Skeletal muscle satellite cell (primary cell): ENCODE measurements at regions not wholly inside any gene's neighbourhood (a gene's known extent, or its start where the extent isn't known, plus 50 kb on each side); places are given as distances from the start of the nearest gene placed in this dataset.

Experiments used
- H3K27me3 ChIP-seq: 2 replicates; pipeline ENCODE4 v1.7.0; 2013; ENCODE audit warnings: low read length; ENCODE audit not compliant: control insufficient read depth, insufficient read depth
- H3K36me3 ChIP-seq: 2 replicates; pipeline ENCODE4 v1.7.0; 2013; ENCODE audit warnings: mild to moderate bottlenecking, control low read depth, low read length; ENCODE audit not compliant: insufficient read depth
- H3K4me1 ChIP-seq: 2 replicates; pipeline ENCODE4 v1.7.0; 2013; ENCODE audit warnings: low read length; ENCODE audit not compliant: control insufficient read depth, insufficient read depth
- H3K4me2 ChIP-seq: 2 replicates; pipeline ENCODE4 v1.7.0; 2013; ENCODE audit warnings: mild to moderate bottlenecking, low read length
- H3K4me3 ChIP-seq: 2 replicates; pipeline ENCODE4 v1.7.0; 2013; ENCODE audit warnings: low read length
- H3K9ac ChIP-seq: 2 replicates; pipeline ENCODE4 v1.7.0; 2013; ENCODE audit warnings: mild to moderate bottlenecking, low read depth, low read length, moderate library complexity
- H3K9me3 ChIP-seq: replicated peaks from 2 replicates; pipeline ENCODE4 v1.7.0; 2013; ENCODE audit warnings: mild to moderate bottlenecking, control low read depth, low read length

GRCh38 chr3:139827833-139828232, 107.2 kb upstream of the CLSTN2 start:
- H3K36me3 ChIP-seq: no peaks in the 10 kb centered on the region
- no peak overlapping the region for H3K4me2 ChIP-seq
- H3K27me3 ChIP-seq: peaks cover 28% of the 10 kb centered on the region
- H3K9ac ChIP-seq: no peak overlapping the region
- no peaks in the 10 kb centered on the region for H3K9me3 ChIP-seq
- no peak overlapping the region for H3K4me3 ChIP-seq
- H3K4me1 ChIP-seq: no peaks in the 10 kb centered on the region

DNA sequence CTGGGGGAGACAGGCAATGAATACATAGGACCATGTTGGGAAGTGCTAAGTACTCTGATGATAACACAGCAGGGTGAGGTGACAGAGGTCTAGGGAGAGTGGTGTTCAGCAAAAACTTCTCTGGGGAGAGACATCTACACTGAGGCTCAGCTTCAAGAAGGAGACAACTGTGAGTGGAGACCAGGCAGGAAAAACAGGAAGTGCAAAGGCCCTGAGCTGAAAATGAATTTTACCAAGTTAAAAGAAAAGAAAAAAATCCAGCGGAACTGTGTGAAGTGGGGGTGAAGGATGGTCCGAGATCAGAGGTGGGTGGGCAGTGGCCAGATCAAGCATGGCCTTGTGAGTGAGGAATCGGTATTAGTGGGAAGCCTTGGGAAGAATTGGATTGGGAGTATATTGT, 110.1 kb upstream of the CLSTN2 start:
- no peaks in the 10 kb centered on the region for H3K36me3 ChIP-seq
- H3K4me3 ChIP-seq: no peak overlapping the region
- H3K9me3 ChIP-seq: no peaks in the 10 kb centered on the region
- H3K9ac ChIP-seq: no peak overlapping the region
- H3K4me2 ChIP-seq: no peak overlapping the region
- peaks cover 6% of the 10 kb centered on the region for H3K27me3 ChIP-seq
- no peaks in the 10 kb centered on the region for H3K4me1 ChIP-seq

DNA sequence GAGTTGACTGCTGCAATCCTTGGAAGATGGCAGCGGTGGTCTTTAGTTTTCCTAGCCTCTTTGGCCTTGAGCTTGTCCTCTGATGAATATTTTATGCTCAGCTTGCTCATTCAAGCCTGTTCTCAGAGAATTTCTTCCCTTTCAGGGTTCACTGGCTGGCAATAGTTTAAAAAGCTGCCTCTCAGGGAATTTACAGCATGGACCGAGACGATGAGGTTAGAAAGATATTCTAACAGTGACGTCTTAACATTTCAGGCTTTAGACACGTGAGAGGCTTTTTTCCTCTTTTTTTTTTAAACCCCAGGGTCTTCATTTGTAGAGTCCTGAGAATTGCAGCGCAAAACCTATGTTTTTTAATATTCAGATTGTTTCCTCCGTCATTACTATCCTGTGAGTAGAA, 120.3 kb upstream of the CLSTN2 start:
- Histone ChIP-seq H3K9ac (no peak overlapping the region), H3K4me1 (no peaks in the 10 kb centered on the region), H3K9me3 (no peaks in the 10 kb centered on the region), H3K36me3 (no peaks in the 10 kb centered on the region), H3K4me2 (no peak overlapping the region), H3K4me3 (no peak overlapping the region), H3K27me3 (no peaks in the 10 kb centered on the region)

DNA sequence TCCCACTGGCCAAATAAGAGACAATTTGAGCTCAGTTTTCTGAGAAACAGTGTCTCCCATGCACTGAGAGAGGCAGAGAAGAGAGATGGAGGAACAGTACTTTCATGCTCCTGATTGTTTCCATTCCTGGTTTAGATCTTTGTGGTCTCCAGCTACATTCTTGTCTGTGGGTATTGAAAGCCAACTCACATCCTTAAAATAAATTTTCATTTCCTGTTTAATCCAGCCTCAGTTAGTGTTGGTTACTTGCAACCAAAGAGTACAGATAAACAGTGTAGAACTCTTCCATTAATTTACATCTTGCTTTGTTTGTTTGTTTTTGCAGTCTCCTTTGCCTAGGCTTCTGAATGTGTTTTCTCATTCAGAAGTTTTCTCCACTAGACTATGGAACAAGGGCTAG, 123.7 kb upstream of the CLSTN2 start:
- Histone ChIP-seq H3K27me3 (peaks cover 5% of the 10 kb centered on the region), H3K36me3 (no peaks in the 10 kb centered on the region), H3K4me1 (no peaks in the 10 kb centered on the region), H3K4me3 (no peak overlapping the region), H3K9ac (no peak overlapping the region), H3K9me3 (no peaks in the 10 kb centered on the region), H3K4me2 (no peak overlapping the region)

GRCh38 chr3:139808201-139808600, 126.8 kb upstream of the CLSTN2 start:
- H3K27me3 ChIP-seq: peaks cover 5% of the 10 kb centered on the region
- H3K4me3 ChIP-seq: no peak overlapping the region
- H3K4me1 ChIP-seq: no peaks in the 10 kb centered on the region
- H3K4me2 ChIP-seq: no peak overlapping the region
- H3K9ac ChIP-seq: no peak overlapping the region
- H3K9me3 ChIP-seq: no peaks in the 10 kb centered on the region
- H3K36me3 ChIP-seq: no peaks in the 10 kb centered on the region

DNA sequence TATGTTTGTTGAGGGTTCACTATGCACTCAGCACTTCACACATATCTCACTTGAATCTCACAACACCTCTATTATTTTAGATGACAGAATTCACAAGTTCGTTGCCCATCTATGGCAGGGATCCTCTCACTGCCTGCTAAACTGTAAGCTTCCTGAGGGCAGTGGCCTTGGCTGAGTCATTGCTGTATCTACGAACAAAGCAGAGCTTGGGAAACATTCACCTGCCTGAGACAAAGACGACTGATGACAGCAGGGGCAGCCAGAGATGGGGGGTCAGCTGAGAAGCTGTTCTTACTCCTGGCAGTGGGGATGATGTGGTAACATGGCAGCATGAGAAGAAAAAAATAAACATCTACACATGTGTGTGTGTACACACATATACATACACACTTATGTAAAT, 125.5 kb upstream of the NMNAT3 start:
- Histone ChIP-seq H3K4me3 (no peak overlapping the region), H3K4me1 (no peaks in the 10 kb centered on the region), H3K4me2 (no peak overlapping the region), H3K9me3 (no peaks in the 10 kb centered on the region), H3K36me3 (no peaks in the 10 kb centered on the region), H3K27me3 (peaks cover 5% of the 10 kb centered on the region), H3K9ac (no peak overlapping the region)

DNA sequence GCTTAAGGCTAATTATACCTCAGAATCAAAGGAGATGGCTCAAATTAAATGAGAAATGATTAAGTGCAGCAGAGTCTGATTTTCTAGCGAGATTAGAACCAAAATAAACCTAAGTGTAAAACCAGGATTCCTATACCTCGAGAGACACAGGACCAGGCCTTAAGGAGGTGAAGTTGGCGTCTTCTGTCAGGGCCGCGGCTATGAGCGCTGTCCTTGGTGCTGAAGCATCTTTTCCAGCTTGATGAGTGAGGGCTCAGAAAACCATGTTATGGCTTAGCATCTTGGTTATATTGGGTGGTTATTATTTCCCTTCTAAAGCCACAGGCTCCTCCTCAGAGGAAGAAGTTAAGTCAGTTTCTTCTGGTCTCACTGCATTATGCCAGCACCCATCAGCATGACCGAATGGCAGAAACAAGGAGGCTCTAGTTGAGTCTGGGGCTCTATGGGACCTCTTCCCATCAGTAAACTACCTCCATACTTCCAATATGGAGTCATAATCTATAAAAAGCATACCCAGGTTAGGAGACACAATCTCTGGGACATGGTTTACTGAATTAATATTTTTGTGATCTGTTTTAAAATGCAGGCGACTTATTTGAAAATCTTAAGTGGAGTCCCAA, 120.1 kb upstream of the NMNAT3 start:
- no peak overlapping the region for H3K9ac ChIP-seq
- no peaks in the 10 kb centered on the region for H3K36me3 ChIP-seq
- H3K27me3 ChIP-seq: no peaks in the 10 kb centered on the region
- no peak overlapping the region for H3K4me3 ChIP-seq
- H3K4me2 ChIP-seq: no peak overlapping the region
- H3K4me1 ChIP-seq: no peaks in the 10 kb centered on the region
- no peaks in the 10 kb centered on the region for H3K9me3 ChIP-seq

GRCh38 chr3:139794469-139795265, 116.9 kb upstream of the NMNAT3 start:
- Histone ChIP-seq H3K4me2 (no peak overlapping the region), H3K9me3 (no peaks in the 10 kb centered on the region), H3K9ac (no peak overlapping the region), H3K4me3 (no peak overlapping the region), H3K36me3 (no peaks in the 10 kb centered on the region), H3K4me1 (no peaks in the 10 kb centered on the region), H3K27me3 (peaks cover 6% of the 10 kb centered on the region)

DNA sequence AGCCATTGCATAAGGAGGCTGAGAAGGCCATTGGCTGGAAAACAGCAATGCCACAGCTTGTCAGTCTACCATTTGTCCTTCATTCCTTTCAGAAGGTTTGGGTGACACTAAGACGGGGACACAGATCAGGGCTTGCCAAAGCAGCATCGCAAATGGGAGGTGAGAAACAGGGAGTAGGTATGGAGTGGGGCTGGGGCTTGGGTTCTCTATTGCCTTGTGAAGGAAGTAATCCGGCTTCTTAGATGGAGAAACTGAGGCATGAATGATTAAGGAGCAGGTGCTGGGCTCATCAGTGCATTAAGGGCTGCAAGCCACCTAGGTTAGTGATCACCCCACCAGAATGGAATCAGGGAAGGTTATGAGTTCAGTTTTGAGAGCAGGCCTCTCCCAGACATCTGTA, 115.6 kb upstream of the NMNAT3 start:
- Histone ChIP-seq H3K9me3 (no peaks in the 10 kb centered on the region), H3K9ac (no peak overlapping the region), H3K4me1 (no peaks in the 10 kb centered on the region), H3K4me3 (no peak overlapping the region), H3K36me3 (no peaks in the 10 kb centered on the region), H3K4me2 (no peak overlapping the region), H3K27me3 (peaks cover 9% of the 10 kb centered on the region)

DNA sequence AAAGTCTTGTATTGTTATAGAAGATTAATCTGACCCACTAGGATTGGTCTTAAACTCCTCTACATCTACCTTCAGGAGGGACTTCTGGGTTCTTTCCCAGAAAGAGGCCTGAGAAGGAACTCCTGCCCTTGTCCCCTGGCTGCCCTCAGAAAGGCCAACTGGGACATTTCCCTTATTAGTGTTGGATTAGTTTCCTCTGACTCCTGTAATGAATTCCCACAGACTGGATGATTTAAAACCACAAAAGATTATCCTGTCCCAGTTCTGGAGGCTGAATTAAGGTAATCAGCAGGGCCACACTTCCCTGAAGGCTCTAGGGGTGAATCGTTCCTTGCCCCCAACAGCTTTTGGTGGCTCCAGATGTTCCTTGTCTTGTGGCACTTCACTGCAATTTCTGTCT, 102.8 kb upstream of the NMNAT3 start:
- Histone ChIP-seq H3K9ac (no peak overlapping the region), H3K9me3 (no peaks in the 10 kb centered on the region), H3K4me2 (no peak overlapping the region), H3K27me3 (peaks cover 82% of the 10 kb centered on the region), H3K4me3 (no peak overlapping the region), H3K4me1 (no peaks in the 10 kb centered on the region), H3K36me3 (no peaks in the 10 kb centered on the region)

DNA sequence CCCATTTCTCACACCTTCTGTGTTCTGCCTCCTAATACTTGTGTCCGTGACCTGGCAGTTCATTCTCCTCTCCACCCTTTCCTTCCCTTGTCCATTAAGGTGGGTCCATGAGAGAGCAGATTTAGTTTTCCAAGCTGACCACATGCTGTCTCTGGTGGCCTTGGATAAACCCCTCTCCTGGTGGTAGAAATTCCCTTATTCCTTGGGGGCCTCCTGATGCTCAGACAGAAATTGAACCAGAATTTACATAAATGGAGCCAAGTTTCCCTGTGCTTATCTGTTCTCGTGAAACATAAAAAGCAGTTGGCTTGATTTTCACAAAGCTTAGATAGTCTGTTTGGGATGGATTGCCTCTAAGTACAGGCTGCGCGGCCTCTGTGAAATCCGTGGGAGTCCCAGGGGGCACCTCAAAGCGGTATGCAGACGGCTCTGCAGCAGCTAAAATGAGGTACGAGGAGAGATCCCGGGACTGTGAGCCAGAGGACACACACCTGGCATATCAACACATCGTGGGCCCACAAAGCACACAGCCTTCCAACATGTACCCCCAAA, 101.0 kb upstream of the NMNAT3 start:
- H3K27me3 ChIP-seq: peaks cover 67% of the 10 kb centered on the region
- no peak overlapping the region for H3K4me3 ChIP-seq
- no peaks in the 10 kb centered on the region for H3K9me3 ChIP-seq
- H3K4me2 ChIP-seq: no peak overlapping the region
- no peaks in the 10 kb centered on the region for H3K36me3 ChIP-seq
- no peak overlapping the region for H3K9ac ChIP-seq
- peaks cover 11% of the 10 kb centered on the region for H3K4me1 ChIP-seq
